HUES64 (cell line): ENCODE measurements at regions not wholly inside any gene's neighbourhood (a gene's known extent, or its start where the extent isn't known, plus 50 kb on each side); places are given as distances from the start of the nearest gene placed in this dataset.
"Not testable (repeated sequence)": the region's sequence is repeated elsewhere in the genome, so short reads cannot be mapped to it uniquely, and the experiment has no call there.

Experiments used
- H3K27ac ChIP-seq: 2 replicates; pipeline ENCODE4 v1.7.0; 2013; ENCODE audit warnings: low read depth, low read length, inconsistent platforms
- H3K27me3 ChIP-seq: 2 replicates; pipeline ENCODE4 v1.6.1; 2013; ENCODE audit warnings: mild to moderate bottlenecking, low read length; ENCODE audit not compliant: insufficient read depth
- H3K36me3 ChIP-seq: 2 replicates; pipeline ENCODE4 v1.6.1; 2013; ENCODE audit warnings: mild to moderate bottlenecking, low read length; ENCODE audit not compliant: insufficient read depth
- H3K4me1 ChIP-seq: 2 replicates; pipeline ENCODE4 v1.6.1; 2013; ENCODE audit warnings: mild to moderate bottlenecking, low read length, moderate library complexity; ENCODE audit not compliant: insufficient read depth
- H3K4me3 ChIP-seq: 2 replicates; pipeline ENCODE4 v1.5.1; 2013; ENCODE audit warnings: mild to moderate bottlenecking, low read length, moderate library complexity
- H3K9ac ChIP-seq: 2 replicates; pipeline ENCODE4 v1.6.1; 2013; ENCODE audit warnings: mild to moderate bottlenecking, low read depth, low read length
- H3K9me3 ChIP-seq: 2 replicates; pipeline ENCODE4 v1.6.1; 2013; ENCODE audit warnings: low read depth, low read length; ENCODE audit not compliant: insufficient read depth
- WGBS: fragments of 150-250, 120-280 bp; methylation state at CpG from one replicate; pipeline ENCODE4 v1.1.7; 2013; ENCODE audit warnings: missing lambda C conversion rate; 5-methylcytosine and 5-hydroxymethylcytosine counted together

DNA sequence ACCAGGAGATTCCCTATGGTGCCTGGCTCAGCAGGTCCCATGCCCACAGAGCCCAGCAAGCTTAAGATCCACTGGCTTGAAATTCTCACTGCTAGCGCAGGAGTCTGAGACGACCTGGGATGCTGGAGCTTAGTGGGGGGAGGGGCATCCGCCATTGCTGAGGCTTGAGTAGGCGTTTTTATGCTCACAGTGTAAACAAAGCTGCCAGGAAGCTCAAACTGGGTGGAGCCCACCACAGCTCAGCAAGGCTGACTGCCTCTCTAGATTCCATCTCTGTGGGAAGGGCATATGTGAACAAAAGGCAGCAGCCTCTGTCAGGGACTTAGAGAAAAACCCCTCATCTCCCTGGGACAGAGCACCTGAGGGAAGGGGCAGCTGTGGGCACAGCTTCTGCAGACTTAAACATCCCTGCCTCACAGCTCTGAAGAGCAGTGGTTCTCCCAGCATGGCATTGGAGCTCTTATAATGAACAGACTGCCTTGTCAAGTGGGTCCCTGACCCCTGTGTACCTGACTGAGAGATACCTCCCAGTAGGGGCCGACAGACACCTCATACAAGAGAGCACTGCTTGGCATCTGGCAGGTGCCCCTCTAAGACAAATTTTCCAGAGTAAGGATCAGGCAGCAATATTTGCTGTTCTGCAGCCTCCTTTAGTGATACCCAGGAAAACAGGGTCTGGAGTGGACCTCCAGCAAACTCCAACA, 231.5 kb upstream of the SETMAR start:
- peak overlapping the region; percentile 57 for H3K9ac ChIP-seq
- H3K27ac ChIP-seq, result peak overlapping the region; percentile 76
- peaks cover 11% of the 10 kb centered on the region for H3K4me1 ChIP-seq
- no peaks in the 10 kb centered on the region for H3K9me3 ChIP-seq
- peak overlapping the region; percentile 13; the same call in 1 of the 2 replicates for H3K4me3 ChIP-seq
- H3K36me3 ChIP-seq, result no peaks in the 10 kb centered on the region
- WGBS, result 28% methylated on average over 5 of the region's 5 CpGs
- no peaks in the 10 kb centered on the region for H3K27me3 ChIP-seq

DNA sequence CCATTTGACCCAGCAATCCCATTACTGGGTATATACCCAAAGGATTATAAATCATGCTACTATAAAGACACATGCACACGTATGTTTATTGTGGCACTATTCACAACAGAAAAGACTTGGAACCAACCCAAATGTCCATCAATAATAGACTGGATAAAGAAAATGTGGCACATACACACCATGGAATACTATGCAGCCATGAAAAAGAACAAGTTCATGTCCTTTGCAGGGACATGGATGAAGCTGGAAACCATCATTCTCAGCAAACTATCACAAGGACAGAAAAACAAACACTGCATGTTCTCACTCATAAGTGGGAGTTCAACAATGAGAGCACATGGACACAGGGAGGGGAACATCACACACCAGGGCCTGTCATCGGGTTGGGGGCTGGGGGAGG, 225.9 kb upstream of the SETMAR start:
- not testable (repeated sequence) for H3K9ac ChIP-seq, H3K4me3 ChIP-seq, H3K27me3 ChIP-seq, H3K36me3 ChIP-seq, H3K9me3 ChIP-seq, H3K27ac ChIP-seq, H3K4me1 ChIP-seq
- 93% methylated on average over 1 of the region's 2 CpGs for WGBS

DNA sequence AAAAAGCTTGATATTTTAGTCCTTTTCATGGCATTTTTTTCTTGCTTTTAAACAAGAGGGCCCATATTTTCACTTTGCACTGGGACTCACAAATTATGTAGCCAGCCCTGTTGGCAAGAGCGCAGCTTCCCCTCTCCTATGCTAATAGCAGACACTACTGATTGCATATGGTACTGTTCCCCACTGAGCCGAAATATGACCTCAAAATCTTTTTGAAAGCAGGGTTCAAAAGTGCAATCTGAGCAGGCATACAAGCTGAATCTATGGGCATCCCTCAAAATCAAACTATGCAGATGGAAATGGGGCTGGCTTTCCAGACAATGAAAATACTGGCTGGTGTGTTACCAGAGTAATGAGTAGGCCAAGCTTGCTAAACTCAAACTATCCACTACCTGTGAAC, 225.2 kb upstream of the SETMAR start:
- Histone ChIP-seq H3K9ac (no peak overlapping the region), H3K36me3 (no peaks in the 10 kb centered on the region), H3K9me3 (no peaks in the 10 kb centered on the region), H3K27me3 (no peaks in the 10 kb centered on the region), H3K27ac (no peak overlapping the region), H3K4me3 (no peak overlapping the region), H3K4me1 (peaks cover 4% of the 10 kb centered on the region; the same call in 1 of the 2 replicates)
- 82% methylated on average over 2 of the region's 2 CpGs for WGBS

GRCh38 chr3:4078903-4079302, 224.3 kb upstream of the SETMAR start:
- Histone ChIP-seq H3K9me3 (no peaks in the 10 kb centered on the region), H3K27ac (no peak overlapping the region), H3K4me1 (peaks cover 4% of the 10 kb centered on the region; the same call in 1 of the 2 replicates), H3K36me3 (no peaks in the 10 kb centered on the region), H3K4me3 (no peak overlapping the region), H3K9ac (no peak overlapping the region), H3K27me3 (no peaks in the 10 kb centered on the region)
- WGBS, result 95% methylated on average over 7 of the region's 8 CpGs

DNA sequence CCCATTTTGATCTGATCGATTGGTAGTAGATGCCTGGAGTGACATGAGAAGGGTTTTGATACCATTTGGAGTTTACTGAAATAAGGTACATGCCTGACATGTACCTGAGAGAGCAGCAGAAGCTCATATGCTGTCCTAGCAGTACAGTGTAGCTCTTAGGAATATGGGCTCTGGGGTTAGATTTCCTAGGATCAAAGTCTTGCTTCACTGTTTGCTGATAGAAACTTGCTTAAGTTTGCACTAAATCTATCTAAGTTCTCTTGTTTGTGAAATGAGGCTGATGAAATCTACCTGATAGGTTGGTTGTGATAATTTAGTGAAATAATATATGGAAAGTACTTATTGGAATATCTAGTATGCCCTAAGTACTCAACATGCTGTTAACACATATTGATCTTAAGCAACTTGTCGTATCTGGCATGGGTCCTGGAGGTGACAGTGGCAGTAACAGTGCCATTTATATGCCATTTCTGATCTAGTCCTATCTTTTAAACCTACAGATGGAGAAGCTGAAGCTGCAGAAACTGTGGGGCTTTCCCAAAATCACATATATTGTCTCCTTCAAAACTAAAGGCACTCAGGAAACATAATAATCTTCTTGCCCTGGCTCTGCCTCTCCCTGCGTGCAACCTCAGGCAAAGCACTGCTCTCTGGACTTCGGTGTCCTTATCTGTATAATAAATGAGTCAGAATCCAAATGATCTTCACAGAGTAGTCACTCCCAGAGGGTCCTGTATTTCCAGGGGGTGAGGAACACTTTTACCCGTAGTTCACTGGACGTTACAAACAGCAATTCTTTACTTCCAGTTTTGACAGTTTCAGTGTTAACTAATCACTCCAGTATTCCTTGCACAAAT, 223.6 kb upstream of the SETMAR start:
- Histone ChIP-seq H3K27ac (no peak overlapping the region), H3K4me1 (peaks cover 4% of the 10 kb centered on the region; the same call in 1 of the 2 replicates), H3K9me3 (no peaks in the 10 kb centered on the region), H3K9ac (no peak overlapping the region), H3K27me3 (no peaks in the 10 kb centered on the region), H3K4me3 (no peak overlapping the region), H3K36me3 (no peaks in the 10 kb centered on the region)
- 90% methylated on average over 6 of the region's 6 CpGs for WGBS

DNA sequence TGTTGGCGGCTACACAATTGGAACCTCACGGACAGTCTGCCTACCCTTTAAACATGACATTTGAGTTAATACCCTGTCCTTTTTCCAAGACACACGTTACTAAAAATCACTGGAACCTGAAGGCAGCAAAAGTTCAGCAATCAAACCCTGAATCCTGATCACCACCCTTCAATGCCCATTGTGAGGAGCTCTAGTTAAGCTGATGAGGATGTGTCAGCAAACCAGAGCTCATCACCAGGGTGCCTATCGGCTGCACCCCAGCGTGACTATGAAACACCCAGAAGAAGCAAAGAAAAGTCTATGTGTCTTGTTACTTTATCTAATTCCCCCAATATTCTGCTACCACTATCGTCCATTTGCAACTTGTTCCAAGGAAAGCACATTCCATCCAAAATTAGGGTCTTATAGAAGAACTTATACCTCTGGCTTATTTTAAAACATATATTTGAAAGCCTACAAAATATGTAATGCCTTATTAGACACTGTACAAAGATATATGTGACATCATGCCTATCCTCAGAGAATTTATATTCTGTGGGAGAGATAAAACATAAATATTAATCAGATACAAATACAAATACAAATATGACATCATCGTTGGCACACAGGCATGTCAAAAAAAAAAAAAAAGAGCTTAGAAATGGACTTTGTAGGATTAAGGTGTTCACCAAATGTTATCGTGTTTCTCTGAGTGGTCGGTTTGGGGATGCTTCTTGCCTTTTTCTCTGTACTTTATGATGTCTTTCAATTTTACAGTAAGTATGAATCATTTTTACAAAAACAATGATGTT, 219.7 kb upstream of the SETMAR start:
- H3K27ac ChIP-seq, result no peak overlapping the region
- no peaks in the 10 kb centered on the region for H3K27me3 ChIP-seq
- H3K36me3 ChIP-seq, result no peaks in the 10 kb centered on the region
- H3K4me1 ChIP-seq, result no peaks in the 10 kb centered on the region
- no peaks in the 10 kb centered on the region for H3K9me3 ChIP-seq
- H3K9ac ChIP-seq, result no peak overlapping the region
- H3K4me3 ChIP-seq, result no peak overlapping the region
- WGBS, result 85% methylated on average over 9 of the region's 9 CpGs

- no peaks in the 10 kb centered on the region for H3K9me3 ChIP-seq
- H3K36me3 ChIP-seq, result no peaks in the 10 kb centered on the region
- H3K27me3 ChIP-seq, result no peaks in the 10 kb centered on the region
- H3K27ac ChIP-seq, result no peak overlapping the region
- H3K4me1 ChIP-seq, result no peaks in the 10 kb centered on the region
- H3K9ac ChIP-seq, result no peak overlapping the region
- H3K4me3 ChIP-seq, result no peak overlapping the region
These were observed 218.9 kb upstream of the SETMAR start for GRCh38 chr3:4084271-4084670.

DNA sequence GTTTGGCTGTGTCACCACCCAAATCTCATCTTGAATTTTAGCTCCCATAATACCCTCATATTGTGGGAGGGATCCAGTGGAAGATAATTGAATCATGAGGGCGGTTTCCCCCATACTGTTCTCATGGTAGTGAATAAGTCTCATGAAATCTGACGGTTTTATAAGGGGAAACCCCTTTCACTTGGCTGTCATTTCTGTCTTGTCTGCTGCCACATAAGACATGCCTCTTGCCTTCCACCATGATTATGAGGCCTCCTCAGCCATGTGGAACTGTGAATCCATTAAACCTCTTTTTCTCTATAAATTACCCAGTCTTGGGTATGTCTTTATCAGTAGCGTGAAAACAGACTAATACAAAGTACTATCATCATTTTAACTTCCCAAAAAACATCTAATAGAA, 216.5 kb upstream of the SETMAR start:
- not testable (repeated sequence) for H3K27ac ChIP-seq, H3K4me3 ChIP-seq, H3K9me3 ChIP-seq, H3K4me1 ChIP-seq, H3K9ac ChIP-seq, H3K27me3 ChIP-seq, H3K36me3 ChIP-seq
- 92% methylated on average over 3 of the region's 3 CpGs for WGBS

DNA sequence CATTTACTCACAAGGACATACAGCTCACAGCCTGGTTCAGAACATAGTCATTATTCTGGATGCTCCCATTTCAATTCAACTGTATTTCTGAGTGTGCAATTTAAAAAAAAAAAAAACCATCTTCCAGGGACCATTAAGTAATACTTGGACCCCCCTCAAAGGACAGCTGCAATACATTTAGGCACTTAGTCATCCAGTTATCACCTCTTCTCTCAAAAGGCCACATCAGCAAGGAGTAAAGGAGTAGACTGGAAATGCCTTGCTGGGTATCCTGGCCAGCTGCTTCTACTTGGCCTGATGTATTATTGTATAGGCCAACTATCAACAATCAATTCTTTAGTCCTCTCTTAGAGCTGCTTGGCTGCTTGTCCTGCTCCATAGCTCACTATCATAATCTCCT, 211.4 kb upstream of the SETMAR start:
- Histone ChIP-seq H3K9ac (no peak overlapping the region), H3K27ac (no peak overlapping the region)

GRCh38 chr3:4097801-4098200, 205.4 kb upstream of the SETMAR start:
- no peak overlapping the region for H3K27ac ChIP-seq

More for the DNA sequence above, 211.4 kb upstream of the SETMAR start:
- Histone ChIP-seq H3K4me1 (no peaks in the 10 kb centered on the region), H3K36me3 (no peaks in the 10 kb centered on the region), H3K27me3 (no peaks in the 10 kb centered on the region), H3K9me3 (no peaks in the 10 kb centered on the region), H3K4me3 (no peak overlapping the region)

DNA sequence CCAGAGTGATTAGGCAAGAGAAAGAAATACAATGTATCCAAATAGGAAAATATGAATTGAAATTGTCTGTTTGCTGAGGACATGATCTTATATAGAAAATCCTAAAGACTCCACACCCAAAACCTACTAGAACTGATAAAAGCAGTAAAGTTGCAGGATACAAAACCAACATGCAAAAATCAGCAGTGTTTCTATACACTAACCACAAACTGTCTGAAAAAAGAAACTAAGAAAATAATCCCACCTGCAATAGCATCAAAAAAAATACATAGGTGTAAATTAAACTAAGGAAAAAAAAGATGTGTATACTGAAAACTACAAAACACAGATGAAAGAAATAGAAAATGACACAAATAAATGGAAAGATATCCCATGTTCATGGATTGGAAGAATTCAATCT, 203.6 kb upstream of the SETMAR start:
- no peaks in the 10 kb centered on the region for H3K36me3 ChIP-seq

More at GRCh38 chr3:4097801-4098200, 205.4 kb upstream of the SETMAR start:
- 91% methylated on average over 2 of the region's 2 CpGs for WGBS
- Histone ChIP-seq H3K4me1 (no peaks in the 10 kb centered on the region), H3K4me3 (no peak overlapping the region), H3K9me3 (no peaks in the 10 kb centered on the region), H3K9ac (no peak overlapping the region), H3K27me3 (no peaks in the 10 kb centered on the region), H3K36me3 (no peaks in the 10 kb centered on the region)

More for the DNA sequence above, 203.6 kb upstream of the SETMAR start:
- Histone ChIP-seq H3K27ac (no peak overlapping the region), H3K4me3 (no peak overlapping the region), H3K4me1 (no peaks in the 10 kb centered on the region), H3K9ac (no peak overlapping the region), H3K9me3 (no peaks in the 10 kb centered on the region), H3K27me3 (no peaks in the 10 kb centered on the region)
